Thyroid gland (tissue), 4 donors: ENCODE measurements at regions not wholly inside any gene's neighbourhood (a gene's known extent, or its start where the extent isn't known, plus 50 kb on each side); places are given as distances from the start of the nearest gene placed in this dataset.
"Not testable (repeated sequence)": the region's sequence is repeated elsewhere in the genome, so short reads cannot be mapped to it uniquely, and the experiment has no call there.

Experiments
- DNase-seq, 2 donors: peaks; one replicate each; pipeline ENCODE4 v3.0.0-alpha.2; 2019
- H3K27ac ChIP-seq, 3 donors: fragments of 200-600 bp; sonication (generic); 1 replicate in 2 of 3; 2 replicates in 1 of 3; pipeline ENCODE4 v1.5.1; 2016 to 2019; ENCODE audit warnings: mild to moderate bottlenecking in 1 of 3, moderate library complexity in 1 of 3
- H3K27me3 ChIP-seq: fragments of 200-600 bp; sonication (generic); one replicate; pipeline ENCODE4 v1.5.1; 2019
- H3K36me3 ChIP-seq, 2 donors: fragments of 200-600 bp; sonication (generic); one replicate each; pipeline ENCODE4 v1.5.1; 2016 to 2019
- H3K4me1 ChIP-seq, 2 donors: fragments of 200-600 bp; sonication (generic); one replicate each; pipeline ENCODE4 v1.5.1; 2017 to 2019
- H3K4me3 ChIP-seq, 3 donors: fragments of 200-600 bp; sonication (generic); replicated peaks in 1 of 3; 1 replicate in 2 of 3; 2 replicates in 1 of 3; pipeline ENCODE4 v1.5.1; 2016; ENCODE audit warnings: mild to moderate bottlenecking in 1 of 3
- H3K9me3 ChIP-seq: fragments of 200-600 bp; sonication (generic); one replicate; pipeline ENCODE4 v1.5.1; 2017
- whole genome bisulfite sequencing, 2 donors: methylation state at CpG; one replicate each; pipeline ENCODE4 v1.1.5; 2017; 5-methylcytosine and 5-hydroxymethylcytosine counted together
- intact Hi-C: fragments of 100-400 bp; cut with DNase I; formaldehyde crosslinking; loops from one replicate; pipeline ENCODE4 v1.15.1; 2023

GRCh38 chr15:44817797-44818196 lies 81.5 kb downstream of the TRIM69 start:
- H3K4me3 ChIP-seq, intact Hi-C loops: not testable (repeated sequence)

DNA sequence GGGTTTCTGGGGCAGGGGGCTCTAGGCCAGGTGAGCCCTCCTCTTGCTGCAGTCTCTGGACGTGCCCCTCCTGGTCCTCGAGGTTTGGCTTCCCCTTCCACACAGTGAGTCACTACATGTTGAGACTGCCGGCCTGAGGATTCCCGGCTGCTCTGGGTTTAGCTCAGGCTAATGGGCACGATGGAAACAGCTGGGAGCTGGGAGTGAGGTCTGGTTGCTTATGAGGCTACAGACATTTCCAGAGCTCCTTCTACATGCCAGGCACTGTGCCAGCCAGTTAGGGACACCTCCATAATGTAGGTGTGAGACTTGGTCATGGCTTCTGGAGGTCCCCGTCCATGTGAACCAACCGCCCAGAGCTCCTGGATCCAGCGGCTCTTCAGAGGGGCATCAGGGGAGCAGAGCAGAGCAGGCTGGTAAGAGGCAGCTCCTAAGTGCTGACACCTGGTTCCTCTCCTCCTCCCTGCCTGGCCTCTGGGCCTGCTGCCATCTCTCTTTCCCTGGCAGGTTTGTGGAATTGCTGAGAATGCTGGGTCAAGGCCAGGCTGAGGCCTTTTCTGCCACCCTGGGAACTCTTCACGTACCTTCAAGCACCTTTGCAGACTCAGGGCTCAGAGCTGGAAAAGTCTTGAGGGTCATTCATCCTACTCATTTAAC lies 83.1 kb downstream of the TRIM69 start:
- H3K4me3 ChIP-seq, intact Hi-C loops, H3K36me3 ChIP-seq, H3K27ac ChIP-seq, H3K9me3 ChIP-seq, H3K27me3 ChIP-seq: not testable (repeated sequence)
- 38 to 40% methylated on average over 6 to 7 of the region's 9 CpGs for WGBS, 2 donors
- DNase-seq = peak; percentile 86 to 89
- H3K4me1 ChIP-seq = peaks cover 5 to 13% of the 10 kb centered on the region in 2 donors

More at GRCh38 chr15:44817797-44818196, 81.5 kb downstream of the TRIM69 start:
- H3K27ac ChIP-seq, H3K36me3 ChIP-seq, H3K9me3 ChIP-seq, H3K27me3 ChIP-seq, DNase-seq: not testable (repeated sequence)
- WGBS, 2 donors = 88 to 89% methylated on average over 6 of the region's 9 CpGs
- H3K4me1 ChIP-seq = peaks cover 5 to 13% of the 10 kb centered on the region in 2 donors

- intact Hi-C loops, H3K36me3 ChIP-seq, H3K27me3 ChIP-seq, H3K27ac ChIP-seq, H3K9me3 ChIP-seq, DNase-seq, H3K4me3 ChIP-seq: not testable (repeated sequence)
- H3K4me1 ChIP-seq = peaks cover 5 to 13% of the 10 kb centered on the region in 2 donors
- 84 to 88% methylated on average over 5 of the region's 5 CpGs for WGBS, 2 donors
Measured at GRCh38 chr15:44820535-44820934, 84.2 kb downstream of the TRIM69 start.

DNA sequence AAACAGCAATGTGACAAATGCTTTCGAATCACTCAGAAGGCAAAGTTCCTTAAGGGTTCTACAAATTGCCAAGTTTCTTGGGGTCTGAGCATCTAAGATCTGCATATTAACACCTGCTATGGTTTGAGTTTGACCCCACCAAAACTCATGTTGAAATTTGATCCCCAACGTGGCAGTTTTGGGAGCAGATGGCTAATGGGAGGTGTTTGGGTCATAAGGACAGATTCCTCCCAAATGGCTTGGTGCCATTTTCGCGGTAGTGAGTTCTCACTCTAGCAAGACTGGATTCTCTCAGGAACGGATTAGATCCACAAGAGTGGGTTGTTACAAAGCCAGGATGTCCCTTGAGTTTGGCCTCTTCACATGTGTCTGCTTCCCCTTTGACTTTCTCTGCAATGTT lies 84.6 kb downstream of the TRIM69 start:
- H3K9me3 ChIP-seq, H3K27me3 ChIP-seq, H3K4me3 ChIP-seq, H3K27ac ChIP-seq, intact Hi-C loops, H3K36me3 ChIP-seq: not testable (repeated sequence)
- peak; percentile 7 to 26 for DNase-seq
- WGBS, 2 donors = 47 to 65% methylated on average over 5 of the region's 5 CpGs
- peaks cover 5 to 13% of the 10 kb centered on the region in 2 donors for H3K4me1 ChIP-seq

GRCh38 chr15:44824277-44825145 lies 88.2 kb downstream of the TRIM69 start:
- intact Hi-C loops, H3K4me3 ChIP-seq: not testable (repeated sequence)

DNA sequence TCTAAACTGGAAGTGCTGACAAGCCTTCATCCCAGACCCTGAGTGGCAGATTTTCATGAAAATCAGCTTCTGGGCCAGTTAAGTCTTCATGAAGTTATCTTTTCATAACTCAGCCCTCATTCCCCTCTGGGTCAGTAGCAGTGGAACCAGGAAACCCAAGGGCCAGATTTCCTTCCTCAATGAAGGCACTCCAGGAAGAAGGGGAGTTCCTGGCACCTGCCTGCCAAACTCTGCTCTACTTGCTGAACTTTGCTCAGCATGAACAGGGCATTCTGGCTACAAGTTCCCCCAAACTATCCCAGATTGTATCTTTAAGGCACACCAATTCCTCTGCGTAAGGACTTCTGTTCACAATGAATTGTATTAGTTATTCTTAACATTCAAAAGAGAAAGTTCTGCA lies 90.3 kb downstream of the TRIM69 start:
- H3K4me3 ChIP-seq, H3K36me3 ChIP-seq, H3K27ac ChIP-seq, H3K9me3 ChIP-seq, DNase-seq, H3K27me3 ChIP-seq, intact Hi-C loops: not testable (repeated sequence)
- 75 to 87% methylated on average over 1 of the region's 1 CpG for WGBS, 2 donors
- H3K4me1 ChIP-seq = peaks cover 3 to 14% of the 10 kb centered on the region in 2 donors

More at GRCh38 chr15:44824277-44825145, 88.2 kb downstream of the TRIM69 start:
- no CpG with 5 or more reads among the region's 9 CpGs for WGBS, 2 donors
- DNase-seq, H3K9me3 ChIP-seq, H3K36me3 ChIP-seq, H3K27ac ChIP-seq, H3K27me3 ChIP-seq: not testable (repeated sequence)
- peaks cover under 1 to 19% of the 10 kb centered on the region in 2 donors for H3K4me1 ChIP-seq

- intact Hi-C loops, H3K27me3 ChIP-seq, H3K36me3 ChIP-seq, H3K9me3 ChIP-seq, H3K27ac ChIP-seq, H3K4me3 ChIP-seq: not testable (repeated sequence)
- WGBS, 2 donors = 63 to 75% methylated on average over 9 to 11 of the region's 14 CpGs
- peaks cover 3 to 14% of the 10 kb centered on the region in 2 donors for H3K4me1 ChIP-seq
- peak in 1 of 2 donors; percentile 7 for DNase-seq
Measured at GRCh38 chr15:44828229-44828914, 92.0 kb downstream of the TRIM69 start.

DNA sequence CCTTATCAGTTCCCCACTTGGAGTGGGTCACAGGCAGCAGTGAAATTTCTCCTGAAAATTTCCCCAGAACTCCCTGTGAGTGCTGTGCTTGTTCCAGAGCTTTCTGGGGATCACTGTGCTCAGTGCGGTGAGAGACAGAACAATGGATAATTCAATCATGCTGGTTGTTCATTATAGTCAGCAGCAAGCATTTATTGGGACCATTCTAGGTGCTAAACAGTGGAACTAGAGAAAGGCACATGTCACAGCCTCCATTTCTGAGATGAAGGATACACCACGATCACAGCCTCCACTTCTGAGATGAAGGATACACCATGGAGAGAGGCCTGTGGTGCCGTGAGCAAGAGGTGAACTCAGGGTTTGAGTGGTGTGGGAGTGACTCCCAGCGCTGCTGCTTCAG lies 92.8 kb downstream of the TRIM69 start:
- H3K27ac ChIP-seq, H3K4me3 ChIP-seq, DNase-seq, H3K36me3 ChIP-seq, H3K9me3 ChIP-seq, H3K27me3 ChIP-seq, intact Hi-C loops: not testable (repeated sequence)
- WGBS, 2 donors = 85 to 100% methylated on average over 4 of the region's 4 CpGs
- H3K4me1 ChIP-seq = peaks cover 3 to 14% of the 10 kb centered on the region in 2 donors

DNA sequence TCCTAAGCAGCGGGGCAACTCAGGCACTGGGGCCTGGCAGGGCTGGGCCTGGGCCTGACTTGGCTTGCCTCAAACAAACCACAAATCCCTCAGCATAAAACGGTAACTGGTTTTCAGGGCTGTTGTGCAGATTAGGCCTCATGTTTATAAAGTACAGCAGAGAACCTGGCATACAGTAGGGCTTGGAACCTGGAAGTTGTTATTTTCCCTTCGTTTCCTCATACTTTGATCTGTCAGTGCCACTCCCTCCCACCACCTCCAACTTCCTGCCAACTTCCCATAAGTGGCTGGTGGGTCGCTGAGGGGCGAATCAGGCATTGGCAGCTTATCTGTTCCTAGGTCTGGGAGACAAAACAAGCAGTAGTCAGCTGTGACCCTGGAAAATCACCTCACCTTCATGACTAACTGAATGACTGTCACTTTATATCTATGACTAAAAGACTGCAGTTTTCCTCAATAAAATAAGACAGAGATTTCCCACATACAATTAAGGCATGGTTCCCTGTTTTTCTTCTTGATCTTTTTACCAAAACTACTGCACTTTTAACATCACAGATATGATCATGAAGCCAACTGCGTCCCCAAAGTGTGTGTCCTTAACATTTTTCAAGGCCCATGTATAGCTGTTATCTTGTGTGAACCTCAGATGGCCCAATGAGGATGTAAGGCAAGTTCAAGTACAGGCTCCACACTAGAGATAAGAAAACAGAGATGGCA lies 94.5 kb downstream of the TRIM69 start:
- H3K9me3 ChIP-seq, DNase-seq, H3K36me3 ChIP-seq, H3K27me3 ChIP-seq, intact Hi-C loops, H3K4me3 ChIP-seq: not testable (repeated sequence)
- peak overlapping the region in 1 of 3 donors; percentile 31 for H3K27ac ChIP-seq
- peaks cover 3 to 14% of the 10 kb centered on the region in 2 donors for H3K4me1 ChIP-seq
- 48 to 61% methylated on average over 5 to 6 of the region's 6 CpGs for WGBS, 2 donors

DNA sequence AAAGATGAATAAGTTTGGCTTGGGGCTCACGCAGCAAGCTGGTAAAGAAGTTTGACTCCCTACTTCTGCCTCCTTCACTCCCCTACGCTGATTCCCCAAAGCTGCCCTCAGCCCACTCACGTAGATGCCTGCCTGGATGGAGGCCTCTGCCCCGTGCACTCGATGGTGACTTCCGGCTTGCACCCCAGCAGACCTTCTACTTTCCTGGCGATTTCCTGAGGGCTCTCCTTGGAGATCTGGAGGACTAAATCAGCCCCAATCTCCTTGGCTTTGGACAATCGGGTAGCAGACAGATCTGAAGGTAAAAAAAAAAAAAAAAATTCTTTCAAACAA lies 95.0 kb downstream of the TRIM69 start:
- H3K36me3 ChIP-seq, intact Hi-C loops, H3K4me3 ChIP-seq, DNase-seq, H3K9me3 ChIP-seq, H3K27ac ChIP-seq, H3K27me3 ChIP-seq: not testable (repeated sequence)
- WGBS, 2 donors = 86 to 95% methylated on average over 8 of the region's 8 CpGs
- H3K4me1 ChIP-seq = peaks cover 3 to 14% of the 10 kb centered on the region in 2 donors

DNA sequence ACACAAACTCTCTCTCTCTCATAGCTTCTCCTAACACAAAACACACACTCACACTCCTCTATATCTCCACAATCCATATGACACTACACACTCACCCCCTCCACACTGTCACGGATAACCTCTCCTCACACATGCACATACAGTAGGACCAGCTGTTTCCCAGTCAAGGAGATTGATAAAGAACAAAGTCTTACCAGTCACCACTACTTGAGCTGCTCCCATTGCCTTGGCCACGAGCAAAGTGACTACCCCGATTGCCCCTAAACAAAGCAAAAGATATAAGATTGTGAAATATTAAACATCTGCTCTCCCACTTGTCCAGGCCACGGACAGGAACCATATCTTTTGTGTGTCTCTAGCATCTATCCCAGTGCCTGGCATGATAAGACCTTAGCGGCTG lies 95.8 kb downstream of the TRIM69 start:
- H3K27me3 ChIP-seq, DNase-seq, H3K4me3 ChIP-seq, H3K9me3 ChIP-seq, H3K36me3 ChIP-seq, H3K27ac ChIP-seq, intact Hi-C loops: not testable (repeated sequence)
- peaks cover 3 to 14% of the 10 kb centered on the region in 2 donors for H3K4me1 ChIP-seq
- 91 to 92% methylated on average over 5 of the region's 5 CpGs for WGBS, 2 donors

DNA sequence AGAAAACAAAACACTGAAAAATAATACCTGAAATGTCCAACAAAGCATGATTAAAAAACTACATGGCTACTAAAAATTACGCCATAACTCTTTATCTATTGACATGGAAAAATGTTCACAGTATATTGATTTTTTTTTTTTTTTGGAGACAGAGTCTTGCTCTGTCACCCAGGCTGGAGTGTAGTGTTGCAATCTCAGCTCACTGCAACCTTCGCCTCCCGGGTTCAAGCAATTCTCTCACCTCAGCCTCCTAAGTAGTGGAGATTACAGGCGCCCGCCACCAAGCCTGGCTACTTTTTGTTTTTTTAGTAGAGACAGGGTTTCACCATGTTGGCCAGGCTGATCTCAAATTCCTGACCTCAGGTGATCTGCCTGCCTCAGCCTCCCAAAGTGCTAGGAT lies 96.8 kb downstream of the TRIM69 start:
- H3K4me3 ChIP-seq, H3K27me3 ChIP-seq, intact Hi-C loops, DNase-seq, H3K27ac ChIP-seq, H3K36me3 ChIP-seq, H3K9me3 ChIP-seq: not testable (repeated sequence)
- H3K4me1 ChIP-seq = peaks cover 3 to 13% of the 10 kb centered on the region in 2 donors
- 94 to 97% methylated on average over 5 of the region's 5 CpGs for WGBS, 2 donors
